ENCODE measurements at regions not wholly inside any gene's neighbourhood (a gene's known extent, or its start where the extent isn't known, plus 50 kb on each side); places are given as distances from the start of the nearest gene placed in this dataset.
"Not testable (repeated sequence)": the region's sequence is repeated elsewhere in the genome, so short reads cannot be mapped to it uniquely, and the experiment has no call there.

- Histone ChIP-seq H3K4me1 (ENCODE audit: control insufficient read depth, low read depth, low read length) (peaks cover 2% of the 10 kb centered on the region), H3K79me2 (ENCODE audit: control insufficient read depth, insufficient read depth, low read length) (no peaks in the 10 kb centered on the region), H3K4me3 (ENCODE audit: low read length) (no peak overlapping the region), H3K4me2 (ENCODE audit: low read length) (peak overlapping the region; percentile 46), H4K8ac (ENCODE audit: low read depth, low read length) (no peak overlapping the region), H2AK5ac (ENCODE audit: low read length) (no peak overlapping the region), H3K18ac (ENCODE audit: low read length) (peak overlapping the region; percentile 9), H3K27ac (ENCODE audit: low read depth, low read length) (peak overlapping the region; percentile 74), H2BK120ac (ENCODE audit: low read depth, low read length) (no peak overlapping the region), H3K23ac (ENCODE audit: low read length) (no peak overlapping the region), H3K79me1 (ENCODE audit: low read length) (no peaks in the 10 kb centered on the region), H2BK15ac (replicated peaks; ENCODE audit: low read depth) (no peak overlapping the region), H3K9ac (ENCODE audit: low read length) (peak overlapping the region; percentile 63), H4K5ac (ENCODE audit: low read length) (no peak overlapping the region), H2BK5ac (ENCODE audit: low read length) (peak overlapping the region; percentile 92), H3K27me3 (ENCODE audit: insufficient read depth, low read length, poor library complexity) (no peaks in the 10 kb centered on the region), H3K36me3 (ENCODE audit: control insufficient read depth, insufficient read depth, low read length) (no peaks in the 10 kb centered on the region), H3K4ac (ENCODE audit: low read depth, low read length) (no peak overlapping the region), H3K56ac (ENCODE audit: low read length) (peak overlapping the region; percentile 85)
- WGBS (ENCODE audit: extremely low coverage, insufficient coverage, low lambda C conversion rate), result no CpG with 5 or more reads among the region's 40 CpGs
- DNase-seq, result peak; percentile 98
Measured at GRCh38 chr1:148388260-148389026, 94.7 kb downstream of the PPIAL4G start.

GRCh38 chr1:148387949-148388259, 95.2 kb downstream of the PPIAL4G start:
- not testable (repeated sequence) for DNase-seq; H4K5ac ChIP-seq (ENCODE audit: low read length); H3K79me1 ChIP-seq (ENCODE audit: low read length); H3K27me3 ChIP-seq (ENCODE audit: insufficient read depth, low read length, poor library complexity); H3K23ac ChIP-seq (ENCODE audit: low read length); H3K4ac ChIP-seq (ENCODE audit: low read depth, low read length); H3K36me3 ChIP-seq (ENCODE audit: control insufficient read depth, insufficient read depth, low read length); H3K18ac ChIP-seq (ENCODE audit: low read length); H3K27ac ChIP-seq (ENCODE audit: low read depth, low read length); H2BK120ac ChIP-seq (ENCODE audit: low read depth, low read length); H3K4me1 ChIP-seq (ENCODE audit: control insufficient read depth, low read depth, low read length); H2BK5ac ChIP-seq (ENCODE audit: low read length); H3K4me3 ChIP-seq (ENCODE audit: low read length); H4K8ac ChIP-seq (ENCODE audit: low read depth, low read length); H2AK5ac ChIP-seq (ENCODE audit: low read length); H2BK15ac ChIP-seq (replicated peaks; ENCODE audit: low read depth); H3K79me2 ChIP-seq (ENCODE audit: control insufficient read depth, insufficient read depth, low read length)
- Histone ChIP-seq H3K9ac (ENCODE audit: low read length) (peak overlapping the region; percentile 63), H3K56ac (ENCODE audit: low read length) (peak overlapping the region; percentile 85), H3K4me2 (ENCODE audit: low read length) (peak overlapping the region; percentile 46)
- WGBS (ENCODE audit: extremely low coverage, insufficient coverage, low lambda C conversion rate), result no CpG with 5 or more reads among the region's 9 CpGs

GRCh38 chr1:148387122-148387948, 95.8 kb downstream of the PPIAL4G start:
- not testable (repeated sequence) for H3K4me3 ChIP-seq (ENCODE audit: low read length); H3K18ac ChIP-seq (ENCODE audit: low read length); H2AK5ac ChIP-seq (ENCODE audit: low read length); H3K79me2 ChIP-seq (ENCODE audit: control insufficient read depth, insufficient read depth, low read length); H3K56ac ChIP-seq (ENCODE audit: low read length); H3K23ac ChIP-seq (ENCODE audit: low read length); H2BK15ac ChIP-seq (replicated peaks; ENCODE audit: low read depth); H3K4me1 ChIP-seq (ENCODE audit: control insufficient read depth, low read depth, low read length); H2BK5ac ChIP-seq (ENCODE audit: low read length); H4K5ac ChIP-seq (ENCODE audit: low read length); H3K27ac ChIP-seq (ENCODE audit: low read depth, low read length); DNase-seq; H3K36me3 ChIP-seq (ENCODE audit: control insufficient read depth, insufficient read depth, low read length); H3K4ac ChIP-seq (ENCODE audit: low read depth, low read length); H3K79me1 ChIP-seq (ENCODE audit: low read length); H4K8ac ChIP-seq (ENCODE audit: low read depth, low read length); H3K4me2 ChIP-seq (ENCODE audit: low read length); H3K27me3 ChIP-seq (ENCODE audit: insufficient read depth, low read length, poor library complexity); H2BK120ac ChIP-seq (ENCODE audit: low read depth, low read length)
- peak overlapping the region; percentile 63 for H3K9ac ChIP-seq (ENCODE audit: low read length)
- no CpG with 5 or more reads among the region's 18 CpGs for WGBS (ENCODE audit: extremely low coverage, insufficient coverage, low lambda C conversion rate)

- Histone ChIP-seq H3K36me3 (ENCODE audit: control insufficient read depth, insufficient read depth, low read length) (no peaks in the 10 kb centered on the region), H3K4me1 (ENCODE audit: control insufficient read depth, low read depth, low read length) (peaks cover 2% of the 10 kb centered on the region), H3K23ac (ENCODE audit: low read length) (no peak overlapping the region), H3K79me1 (ENCODE audit: low read length) (no peaks in the 10 kb centered on the region), H2BK5ac (ENCODE audit: low read length) (no peak overlapping the region), H2AK5ac (ENCODE audit: low read length) (no peak overlapping the region), H3K18ac (ENCODE audit: low read length) (no peak overlapping the region), H3K4ac (ENCODE audit: low read depth, low read length) (no peak overlapping the region), H3K56ac (ENCODE audit: low read length) (no peak overlapping the region), H3K79me2 (ENCODE audit: control insufficient read depth, insufficient read depth, low read length) (no peaks in the 10 kb centered on the region), H3K4me3 (ENCODE audit: low read length) (no peak overlapping the region), H2BK120ac (ENCODE audit: low read depth, low read length) (no peak overlapping the region), H2BK15ac (replicated peaks; ENCODE audit: low read depth) (no peak overlapping the region), H3K27me3 (ENCODE audit: insufficient read depth, low read length, poor library complexity) (no peaks in the 10 kb centered on the region), H4K8ac (ENCODE audit: low read depth, low read length) (no peak overlapping the region), H3K9ac (ENCODE audit: low read length) (no peak overlapping the region), H3K4me2 (ENCODE audit: low read length) (no peak overlapping the region), H3K27ac (ENCODE audit: low read depth, low read length) (no peak overlapping the region), H4K5ac (ENCODE audit: low read length) (no peak overlapping the region)
- WGBS (ENCODE audit: extremely low coverage, insufficient coverage, low lambda C conversion rate), result no CpG with 5 or more reads among the region's 1 CpG
- no peak for DNase-seq
Measured at GRCh38 chr1:148386617-148387016, 96.5 kb downstream of the PPIAL4G start.

- not testable (repeated sequence) for H2AK5ac ChIP-seq (ENCODE audit: low read length); H3K23ac ChIP-seq (ENCODE audit: low read length); H3K4ac ChIP-seq (ENCODE audit: low read depth, low read length); H3K27ac ChIP-seq (ENCODE audit: low read depth, low read length); DNase-seq; H2BK5ac ChIP-seq (ENCODE audit: low read length); H3K79me1 ChIP-seq (ENCODE audit: low read length); H3K27me3 ChIP-seq (ENCODE audit: insufficient read depth, low read length, poor library complexity); H3K4me1 ChIP-seq (ENCODE audit: control insufficient read depth, low read depth, low read length); H3K79me2 ChIP-seq (ENCODE audit: control insufficient read depth, insufficient read depth, low read length); H3K18ac ChIP-seq (ENCODE audit: low read length); H4K5ac ChIP-seq (ENCODE audit: low read length); H3K4me3 ChIP-seq (ENCODE audit: low read length); H3K4me2 ChIP-seq (ENCODE audit: low read length); H4K8ac ChIP-seq (ENCODE audit: low read depth, low read length); H3K9ac ChIP-seq (ENCODE audit: low read length); H2BK120ac ChIP-seq (ENCODE audit: low read depth, low read length); H2BK15ac ChIP-seq (replicated peaks; ENCODE audit: low read depth); H3K36me3 ChIP-seq (ENCODE audit: control insufficient read depth, insufficient read depth, low read length)
- H3K56ac ChIP-seq (ENCODE audit: low read length), result peak overlapping the region; percentile 73
- no CpG with 5 or more reads among the region's 4 CpGs for WGBS (ENCODE audit: extremely low coverage, insufficient coverage, low lambda C conversion rate)
Measured at GRCh38 chr1:148386031-148386398, 97.1 kb downstream of the PPIAL4G start.

Measured in mesendoderm (in vitro differentiated cells).